GM12864 (cell line): ENCODE measurements at regions not wholly inside any gene's neighbourhood (a gene's known extent, or its start where the extent isn't known, plus 50 kb on each side); places are given as distances from the start of the nearest gene placed in this dataset.

Experiments
- DNase-seq: peaks from one replicate; pipeline ENCODE4 v3.0.0-alpha.2; 2011; ENCODE audit warnings: low read depth
- H3K4me3 ChIP-seq: 2 replicates; pipeline ENCODE4 v1.5.1; 2011; ENCODE audit warnings: mild to moderate bottlenecking, low read depth, low read length, control low read depth
- TF ChIP-seq, protein P1 (sequence below): IDR thresholded peaks from 2 replicates; pipeline ENCODE4 v1.5.1; 2011; ENCODE audit warnings: low read depth, mild to moderate bottlenecking, moderate library complexity, low read length, control low read depth, inconsistent platforms; ENCODE audit errors: missing control alignments

DNA sequence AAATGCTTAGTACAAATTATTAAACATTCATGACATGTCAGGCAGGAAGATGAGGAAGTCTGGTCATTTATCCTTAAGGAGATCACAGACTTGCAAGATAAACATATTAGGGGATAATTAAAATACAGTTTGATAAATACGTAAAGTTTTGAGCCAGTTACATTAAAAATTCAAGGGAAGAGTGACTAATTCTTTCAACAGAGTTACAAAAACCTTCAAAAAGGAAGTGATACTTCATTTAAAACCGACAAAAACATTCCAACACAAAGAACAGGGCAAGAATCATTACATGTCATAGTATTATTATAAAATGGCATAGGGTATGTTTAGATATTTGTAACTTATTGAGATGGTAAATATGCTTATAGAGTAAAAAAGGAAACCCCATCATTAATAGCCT is 636.0 kb downstream of the NR4A2 start:
- TF ChIP-seq, protein P1, sequence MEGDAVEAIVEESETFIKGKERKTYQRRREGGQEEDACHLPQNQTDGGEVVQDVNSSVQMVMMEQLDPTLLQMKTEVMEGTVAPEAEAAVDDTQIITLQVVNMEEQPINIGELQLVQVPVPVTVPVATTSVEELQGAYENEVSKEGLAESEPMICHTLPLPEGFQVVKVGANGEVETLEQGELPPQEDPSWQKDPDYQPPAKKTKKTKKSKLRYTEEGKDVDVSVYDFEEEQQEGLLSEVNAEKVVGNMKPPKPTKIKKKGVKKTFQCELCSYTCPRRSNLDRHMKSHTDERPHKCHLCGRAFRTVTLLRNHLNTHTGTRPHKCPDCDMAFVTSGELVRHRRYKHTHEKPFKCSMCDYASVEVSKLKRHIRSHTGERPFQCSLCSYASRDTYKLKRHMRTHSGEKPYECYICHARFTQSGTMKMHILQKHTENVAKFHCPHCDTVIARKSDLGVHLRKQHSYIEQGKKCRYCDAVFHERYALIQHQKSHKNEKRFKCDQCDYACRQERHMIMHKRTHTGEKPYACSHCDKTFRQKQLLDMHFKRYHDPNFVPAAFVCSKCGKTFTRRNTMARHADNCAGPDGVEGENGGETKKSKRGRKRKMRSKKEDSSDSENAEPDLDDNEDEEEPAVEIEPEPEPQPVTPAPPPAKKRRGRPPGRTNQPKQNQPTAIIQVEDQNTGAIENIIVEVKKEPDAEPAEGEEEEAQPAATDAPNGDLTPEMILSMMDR: no peak
- no peak overlapping the region for H3K4me3 ChIP-seq
- DNase-seq: no peak

DNA sequence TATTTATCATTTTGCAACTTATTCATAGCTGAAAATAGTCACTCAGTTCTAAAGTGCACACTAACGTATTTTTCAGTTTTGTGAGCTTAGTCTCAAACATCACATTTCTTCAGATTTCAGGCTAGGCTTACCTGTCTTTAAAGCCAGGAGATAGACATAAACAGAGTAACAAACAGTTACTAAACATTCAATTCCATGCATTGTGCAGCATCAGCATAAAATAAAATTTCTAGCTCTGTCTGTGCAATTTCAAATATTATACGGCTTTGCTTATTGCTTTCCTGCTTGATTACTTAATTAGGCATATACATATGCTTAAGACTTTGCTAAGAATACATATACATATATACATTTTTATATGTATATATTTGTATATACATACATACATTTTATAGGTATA is 637.0 kb downstream of the NR4A2 start:
- no peak overlapping the region for H3K4me3 ChIP-seq
- no peak for DNase-seq
- TF ChIP-seq, protein P1: no peak

DNA sequence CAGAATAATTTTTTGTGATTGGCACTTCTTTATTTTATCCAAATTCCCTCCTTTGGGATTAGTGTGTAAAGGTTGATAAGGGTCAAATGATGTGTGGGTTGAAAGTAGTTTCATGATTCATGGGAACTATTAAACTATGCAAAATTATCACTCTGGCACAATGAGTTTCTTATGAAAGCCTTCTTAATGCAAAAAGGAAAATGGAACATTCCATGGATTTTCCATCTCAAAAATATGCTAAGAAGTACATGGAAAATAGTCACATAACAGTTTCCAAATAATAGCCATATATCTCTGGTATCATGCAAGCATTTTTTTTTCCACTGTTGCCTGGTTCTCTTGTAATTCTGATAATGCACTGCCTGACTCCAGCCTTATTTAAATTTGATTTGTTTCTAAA is 639.7 kb downstream of the NR4A2 start:
- TF ChIP-seq, protein P1: no peak
- no peak overlapping the region for H3K4me3 ChIP-seq
- DNase-seq: no peak

DNA sequence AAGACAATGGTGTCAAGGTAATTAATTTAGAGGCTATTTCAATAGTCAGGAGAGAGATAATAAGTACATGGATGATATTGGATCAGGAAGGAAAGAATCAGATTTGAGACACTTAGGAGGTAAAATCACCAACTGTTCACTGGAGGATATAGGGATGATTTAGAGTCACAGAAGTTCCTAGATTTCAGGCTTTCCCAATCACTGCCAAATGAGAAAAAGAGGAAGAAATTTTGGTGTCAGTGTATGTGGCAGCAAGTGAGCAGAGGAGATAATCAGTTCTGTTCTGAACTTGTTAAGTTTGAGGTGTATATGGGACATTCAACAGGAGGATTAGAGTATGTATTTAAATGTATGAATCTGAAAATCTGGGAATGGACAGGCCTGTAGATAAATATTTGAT is 640.4 kb downstream of the NR4A2 start:
- DNase-seq: no peak
- no peak overlapping the region for H3K4me3 ChIP-seq
- TF ChIP-seq, protein P1: no peak

DNA sequence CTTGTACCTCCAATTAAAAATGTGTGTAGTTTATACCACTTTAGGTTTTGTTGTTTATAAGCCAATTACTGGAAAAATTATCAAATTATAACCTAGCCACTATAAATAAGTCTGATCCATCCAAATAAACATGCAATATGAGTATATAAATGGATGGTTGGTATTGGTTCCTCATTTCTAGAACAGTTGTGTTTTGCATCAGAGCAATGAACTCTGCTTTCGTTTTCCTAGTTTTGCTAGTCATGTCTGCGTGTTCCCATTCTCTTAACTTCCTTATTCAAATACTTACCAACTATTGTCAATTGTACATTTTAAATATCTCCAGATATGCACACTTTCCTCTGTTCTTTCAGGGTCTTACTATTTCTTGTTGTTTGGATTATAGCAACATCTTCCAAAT is 641.7 kb downstream of the NR4A2 start:
- TF ChIP-seq, protein P1: no peak
- DNase-seq: no peak
- no peak overlapping the region for H3K4me3 ChIP-seq

DNA sequence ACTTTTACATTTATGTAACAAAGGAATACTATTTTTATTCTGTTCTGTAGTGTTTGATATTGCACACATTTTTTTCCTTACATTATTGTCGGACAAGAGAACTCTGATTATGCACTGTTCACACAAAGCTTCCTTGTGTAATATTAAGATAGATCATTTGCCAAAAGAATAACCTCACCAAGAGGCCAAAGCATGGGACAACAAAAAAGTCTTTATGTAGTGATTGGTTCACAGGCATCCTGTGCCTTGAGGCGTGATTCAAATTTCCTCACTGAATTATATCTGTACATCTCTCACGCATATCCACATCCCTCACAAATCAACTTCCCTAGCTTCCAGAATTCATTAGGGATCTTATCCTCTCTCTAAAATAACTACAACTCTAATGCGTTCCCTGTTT is 642.7 kb downstream of the NR4A2 start:
- no peak for DNase-seq
- no peak overlapping the region for H3K4me3 ChIP-seq
- TF ChIP-seq, protein P1: no peak

DNA sequence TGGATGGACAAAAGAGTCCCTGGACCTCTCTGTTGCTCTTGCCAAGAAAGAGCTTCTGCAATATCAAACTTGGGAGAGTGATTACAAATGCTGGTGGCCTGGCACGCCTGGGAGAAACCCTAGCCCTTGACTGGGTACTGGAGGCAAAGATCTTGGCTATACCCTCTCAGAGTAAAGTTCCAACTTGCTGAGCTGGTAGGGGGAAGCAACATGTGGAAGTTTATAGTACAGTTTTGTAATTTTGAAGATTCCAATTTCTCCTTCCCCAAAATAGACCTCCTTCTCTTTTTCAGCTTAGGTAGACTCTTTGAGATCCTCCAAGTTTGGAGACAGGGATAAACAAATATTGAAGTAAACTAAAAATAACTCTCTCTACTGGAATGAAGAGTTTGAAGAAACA is 645.3 kb downstream of the NR4A2 start:
- no peak overlapping the region for H3K4me3 ChIP-seq
- TF ChIP-seq, protein P1: no peak

More for the DNA sequence above, 645.3 kb downstream of the NR4A2 start:
- no peak for DNase-seq
